NCI-H1930 (cell line): ENCODE measurements at regions not wholly inside any gene's neighbourhood (a gene's known extent, or its start where the extent isn't known, plus 50 kb on each side); places are given as distances from the start of the nearest gene placed in this dataset.
"Not testable (repeated sequence)": the region's sequence is repeated elsewhere in the genome, so short reads cannot be mapped to it uniquely, and the experiment has no call there.

Experiments used
- DNase-seq, 2 experiments: peaks; one replicate each; lab custom pipeline; 2025; lab: John Stamatoyannopoulos, UW

GRCh38 chr2:168300460-168300859, 53.1 kb upstream of the STK39 start:
- no peak for DNase-seq

DNA sequence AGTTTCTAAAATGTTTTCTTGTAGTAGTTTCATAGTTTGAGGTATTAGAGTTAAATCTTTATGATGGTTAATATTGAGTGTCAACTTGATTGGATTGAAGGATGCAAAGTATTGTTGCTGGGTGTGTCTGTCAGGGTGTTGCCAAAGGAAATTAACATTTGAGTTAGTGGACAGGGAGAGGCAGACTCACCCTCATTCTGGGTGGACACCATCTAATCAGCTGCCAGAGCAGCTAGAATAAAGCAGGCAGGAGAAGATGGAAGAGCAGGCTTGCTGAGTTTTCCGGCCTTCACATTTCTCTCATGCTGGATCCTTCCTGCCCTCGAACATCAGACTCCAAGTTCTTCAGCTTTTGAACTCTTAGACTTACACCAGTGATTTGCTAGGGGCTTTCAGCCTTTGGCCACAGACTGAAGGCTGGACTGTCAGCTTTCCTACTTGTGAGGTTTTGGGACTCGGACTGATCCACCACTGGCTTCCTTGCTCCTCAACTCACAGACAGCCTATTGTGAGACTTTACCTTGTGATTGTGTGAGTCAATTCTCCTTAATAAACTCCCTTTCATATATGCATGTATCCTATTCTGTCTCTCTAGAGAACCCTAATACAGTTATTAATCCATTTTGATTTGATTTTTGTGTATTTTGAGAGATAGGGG, 56.8 kb upstream of the STK39 start:
- no peak for DNase-seq

DNA sequence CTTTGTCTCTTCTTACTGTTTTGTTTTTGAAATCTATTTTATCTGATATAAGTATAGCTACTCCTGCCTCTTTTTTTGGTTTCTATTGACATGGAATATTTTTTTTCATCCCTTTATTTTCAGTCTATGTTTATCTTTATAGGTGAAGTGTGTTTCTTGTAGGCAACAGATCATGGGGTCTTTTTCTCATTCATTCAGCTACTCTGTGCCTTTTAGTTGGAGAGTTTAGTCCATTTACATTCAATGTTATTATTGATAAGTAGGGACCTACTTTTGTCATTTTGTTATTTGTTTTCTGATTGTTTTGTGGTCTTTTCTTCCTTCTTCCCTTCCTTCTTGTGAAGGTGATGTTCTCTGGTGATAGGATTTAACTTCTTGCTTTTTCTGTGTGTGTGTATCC, 60.0 kb upstream of the STK39 start:
- no peak for DNase-seq

- DNase-seq, result no peak
These were observed 63.2 kb upstream of the STK39 start for GRCh38 chr2:168310580-168310979.

DNA sequence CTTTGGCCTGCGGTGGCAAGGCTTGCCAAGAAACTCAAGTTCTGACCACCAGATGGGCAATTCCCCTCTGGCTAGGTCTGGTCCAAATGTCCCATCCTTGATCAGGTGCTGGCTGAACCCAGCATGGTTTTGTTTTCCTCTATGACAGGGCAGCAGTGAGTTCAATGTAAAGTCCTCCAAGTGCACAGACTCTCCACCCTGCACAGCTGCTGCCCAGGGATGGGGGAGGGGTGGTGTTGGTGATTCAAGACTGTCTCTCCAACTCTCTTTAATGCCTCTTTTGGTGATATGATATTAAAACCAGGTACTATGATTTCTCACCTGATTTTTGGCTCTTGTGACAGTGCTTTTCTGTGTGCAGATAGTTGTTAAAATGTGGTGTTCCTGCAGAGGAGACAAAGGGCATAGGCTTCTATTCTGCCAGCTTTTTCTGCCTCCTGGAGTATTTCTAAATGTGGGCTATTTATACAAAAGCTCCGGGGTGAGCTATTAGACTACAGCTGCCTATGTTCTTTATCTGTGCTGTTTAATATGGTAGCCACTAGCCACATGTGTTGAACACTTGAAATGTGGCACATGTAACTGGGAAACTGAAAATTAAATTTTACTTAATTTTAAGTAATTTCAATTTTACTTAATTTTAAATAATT, 64.0 kb upstream of the STK39 start:
- DNase-seq, result no peak

DNA sequence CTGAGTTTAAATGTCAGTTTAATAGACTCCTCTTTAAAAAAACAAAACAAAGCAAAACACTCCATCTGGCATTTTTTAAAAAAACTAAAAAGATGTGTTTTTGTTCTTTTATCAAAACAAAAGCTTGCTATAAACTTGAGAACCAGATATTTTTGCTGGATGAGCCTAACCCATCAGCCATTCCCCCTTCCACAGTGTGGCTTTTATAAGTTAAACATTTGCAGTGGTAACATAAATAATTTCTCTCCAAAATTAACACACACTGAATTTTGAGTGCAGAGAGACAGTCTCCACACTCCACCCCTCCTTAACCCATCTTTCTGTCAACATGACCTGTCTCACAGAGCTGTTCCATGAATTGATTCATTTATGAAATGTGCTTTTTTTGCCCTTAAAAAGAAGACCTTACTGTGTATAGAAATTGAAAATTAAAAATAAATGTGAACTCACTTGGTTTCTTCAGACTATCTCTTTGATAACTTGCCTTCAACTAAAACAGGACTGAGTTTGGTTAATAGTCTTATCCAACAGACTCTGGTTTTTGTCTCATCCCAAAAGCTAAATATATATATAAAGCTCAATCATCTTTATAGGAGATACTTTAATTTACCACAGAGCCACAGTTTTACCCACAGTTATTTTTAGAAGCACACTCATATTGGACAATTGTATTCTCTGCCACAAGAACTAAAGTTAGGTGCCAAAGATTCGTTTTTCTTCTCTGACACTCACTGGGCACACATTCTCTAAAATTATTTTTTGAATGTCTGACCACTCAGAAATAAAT, 64.8 kb upstream of the STK39 start:
- no peak for DNase-seq

DNA sequence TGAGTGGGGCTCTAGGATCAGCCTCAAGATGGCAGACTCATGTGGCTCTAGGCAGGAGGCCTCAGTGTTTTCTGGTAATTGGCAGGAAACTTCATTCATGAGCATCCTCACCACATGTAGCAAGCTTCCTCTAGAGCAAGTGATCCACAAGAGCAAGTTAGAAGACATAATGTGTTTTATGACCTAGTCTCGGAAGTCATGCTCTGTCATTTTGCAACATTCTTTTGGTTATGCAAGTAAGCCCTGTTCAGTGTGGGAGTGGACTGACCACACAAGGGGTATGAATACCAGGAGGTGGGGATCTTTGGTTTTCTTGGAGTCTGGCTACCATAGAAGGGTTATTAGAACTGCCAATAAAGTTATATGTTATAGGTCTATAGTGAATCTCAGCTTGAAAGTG, 66.8 kb upstream of the STK39 start:
- no peak for DNase-seq

DNA sequence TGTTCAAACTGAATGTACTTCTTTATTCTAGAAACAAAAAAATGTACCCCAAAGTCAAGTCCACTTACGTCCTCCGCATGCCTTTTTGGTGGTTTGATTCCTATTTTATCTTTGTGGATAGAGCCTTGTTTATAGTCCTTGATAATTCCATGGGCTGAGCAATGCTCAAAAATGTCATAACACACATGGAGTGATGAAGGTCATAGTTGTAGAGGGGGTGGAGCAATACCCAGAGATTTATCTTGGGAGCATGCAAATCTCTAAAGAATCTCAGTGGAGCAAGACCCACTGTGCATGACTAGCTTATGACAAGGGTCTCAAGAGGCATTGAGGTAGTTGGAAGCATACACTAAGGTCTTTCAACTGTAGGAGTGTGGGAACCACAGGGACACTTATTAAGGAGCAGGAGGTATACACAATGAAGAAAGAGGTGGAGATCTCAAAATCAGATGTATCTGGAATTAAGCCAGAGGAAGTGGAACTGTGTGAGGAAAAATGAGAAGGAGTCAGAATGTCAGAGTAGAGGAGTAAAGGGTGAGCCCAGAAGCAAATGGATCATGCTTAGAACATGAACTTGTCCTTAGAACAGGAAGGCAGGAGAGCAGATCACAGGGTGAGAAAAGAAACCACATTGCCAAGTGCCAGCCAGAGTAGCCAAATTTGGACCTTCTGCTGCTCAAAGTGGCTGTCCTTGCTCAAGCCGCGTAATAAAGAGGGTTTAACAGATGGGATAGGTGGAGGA, 68.1 kb upstream of the STK39 start:
- DNase-seq, result no peak

DNA sequence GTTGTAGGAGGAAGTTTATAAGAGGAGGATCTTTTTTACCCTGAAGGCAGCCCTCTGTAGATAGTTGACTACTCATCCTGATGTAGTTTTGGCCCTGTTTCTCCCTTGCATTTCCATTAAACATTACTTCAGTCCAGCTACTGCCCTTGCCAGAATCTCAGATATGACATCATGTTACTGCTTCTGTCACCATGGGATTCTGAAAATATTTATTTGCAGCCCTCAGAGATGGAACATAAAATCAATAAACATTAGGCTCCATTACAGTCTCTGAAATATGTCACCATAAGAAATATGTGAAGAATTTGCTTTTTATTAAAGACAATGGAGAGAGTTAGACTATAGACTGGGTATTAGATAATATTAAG, 68.7 kb upstream of the STK39 start:
- DNase-seq, result no peak

GRCh38 chr2:168317282-168317681, 69.9 kb upstream of the STK39 start:
- DNase-seq, result no peak

DNA sequence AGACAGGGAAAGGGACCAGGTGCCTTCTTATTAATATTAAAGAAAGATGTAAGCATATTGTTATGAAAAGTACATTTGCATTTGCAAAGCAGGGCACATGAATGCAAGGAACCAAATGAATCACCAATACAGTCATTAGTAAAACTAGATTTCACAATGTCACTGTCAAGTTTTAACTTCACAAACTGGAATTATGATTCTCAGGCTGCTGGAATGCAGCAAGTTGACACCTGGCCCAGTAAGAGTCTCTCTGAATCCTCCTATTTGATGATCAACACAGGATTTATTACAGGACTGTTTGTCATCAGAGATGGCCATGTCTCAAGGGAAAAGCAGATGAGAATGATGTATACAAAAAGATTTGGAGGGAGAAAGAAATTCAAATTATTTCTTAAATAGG, 72.9 kb upstream of the STK39 start:
- no peak for DNase-seq

GRCh38 chr2:168322325-168323007, 75.1 kb upstream of the STK39 start:
- DNase-seq, result no peak

DNA sequence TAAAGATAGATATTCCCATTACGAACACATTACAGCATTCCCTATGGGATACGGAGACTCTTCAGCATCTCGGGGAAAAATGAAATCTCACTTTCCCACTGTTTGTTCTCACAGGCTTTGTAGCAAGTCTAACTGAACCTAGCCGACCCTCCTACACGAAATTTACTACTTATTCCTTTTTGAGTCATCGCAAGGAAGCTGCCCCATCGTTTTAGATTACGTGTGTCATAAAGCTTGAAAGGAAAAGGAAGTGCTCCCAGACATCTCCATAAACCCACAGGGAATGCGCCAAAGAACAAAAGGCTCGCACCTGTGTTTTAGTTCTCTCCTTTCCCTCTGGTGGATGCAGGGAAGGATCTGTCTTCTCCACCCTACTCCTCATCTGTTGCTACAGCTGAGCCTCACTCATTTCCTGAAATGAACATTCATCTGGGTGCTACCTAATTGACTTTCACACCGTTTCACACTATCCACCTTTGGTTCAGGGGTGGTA, 76.2 kb upstream of the STK39 start:
- DNase-seq, result no peak

GRCh38 chr2:168326572-168326971, 79.2 kb upstream of the STK39 start:
- DNase-seq, result no peak

- no peak for DNase-seq
These were observed 79.9 kb upstream of the STK39 start for GRCh38 chr2:168327328-168327727.

GRCh38 chr2:168328421-168328820, 81.0 kb upstream of the STK39 start:
- no peak for DNase-seq

DNA sequence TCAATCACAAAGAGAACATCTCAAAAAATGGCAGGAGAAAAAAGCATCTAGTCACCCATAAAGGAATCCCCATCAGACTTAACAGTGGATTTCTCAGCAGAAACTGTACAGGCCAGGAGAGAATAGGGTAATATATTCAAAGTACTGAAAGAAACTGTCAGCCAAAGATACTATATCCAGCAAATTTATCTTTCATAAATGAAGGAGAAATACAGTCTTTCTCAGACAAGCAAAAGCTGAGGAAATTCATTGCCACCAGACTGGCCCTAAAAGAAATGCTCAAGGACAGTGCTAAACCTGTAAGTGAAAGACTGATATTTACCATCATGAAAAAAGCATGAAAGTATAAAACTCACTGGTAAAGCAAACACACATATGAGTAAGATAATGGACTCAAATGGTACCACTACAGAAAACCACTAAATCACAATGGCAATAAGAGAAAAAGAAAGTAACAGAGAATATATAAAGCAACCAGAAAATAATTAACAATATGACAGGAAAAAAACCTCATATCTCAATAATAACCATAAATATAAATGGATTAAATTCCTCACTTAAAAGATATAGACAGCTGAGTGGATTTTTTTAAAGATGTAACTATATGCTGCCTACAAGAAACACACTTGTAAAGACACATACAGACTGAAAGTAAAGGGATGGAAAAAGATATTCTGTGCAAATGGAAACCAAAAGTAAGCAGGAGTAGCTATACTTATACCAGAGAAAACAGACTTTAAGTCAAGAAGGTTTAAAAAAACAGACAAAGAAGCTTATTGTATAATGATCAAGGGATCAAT, 83.4 kb upstream of the STK39 start:
- no peak for DNase-seq

DNA sequence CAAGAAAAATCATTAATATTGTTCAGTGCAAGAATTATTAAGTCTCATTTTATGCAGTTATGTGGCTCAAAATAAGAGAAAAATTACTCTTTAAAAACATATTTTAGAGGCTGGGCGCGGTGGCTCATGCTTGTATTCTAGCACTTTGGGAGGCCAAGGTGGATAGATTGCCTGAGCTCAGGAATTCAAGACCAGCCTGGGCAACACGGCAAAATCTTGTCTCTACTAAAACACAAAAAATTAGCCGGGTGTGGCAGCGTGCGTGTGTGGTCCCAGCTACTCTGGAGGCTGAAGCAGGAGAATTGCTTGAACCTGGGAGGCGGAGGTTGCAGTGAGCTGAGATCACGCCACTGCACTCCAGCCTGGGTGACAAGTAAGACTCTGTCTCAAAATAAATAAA, 87.9 kb upstream of the STK39 start:
- DNase-seq, result not testable (repeated sequence)

- no peak for DNase-seq
These were observed 89.5 kb upstream of the STK39 start for GRCh38 chr2:168336786-168337388.

DNA sequence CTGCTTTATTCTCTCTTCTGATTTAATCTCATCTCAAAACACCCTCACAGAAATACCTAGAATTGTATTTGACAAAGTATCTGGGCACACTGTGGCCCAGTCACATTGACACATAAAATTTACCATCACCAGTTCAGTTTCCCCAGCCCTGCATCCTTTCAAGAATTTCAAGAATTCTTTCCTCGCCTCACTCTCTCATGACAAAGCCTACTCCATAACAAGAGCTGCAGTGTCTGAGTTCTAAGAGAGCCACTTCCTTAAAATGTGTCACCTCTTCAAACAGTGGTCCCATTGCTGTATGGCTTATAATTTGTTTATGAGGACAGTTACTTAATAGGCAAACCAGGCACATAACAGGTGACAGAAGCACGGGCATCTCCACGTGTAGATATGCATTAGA, 90.9 kb upstream of the STK39 start:
- DNase-seq, result no peak
